Body of pancreas (tissue), 4 donors: ENCODE measurements at regions not wholly inside any gene's neighbourhood (a gene's known extent, or its start where the extent isn't known, plus 50 kb on each side); places are given as distances from the start of the nearest gene placed in this dataset.

Experiments
- CTCF ChIP-seq, 7 experiments: fragments of 450-650 bp in 4 of 7; fragments of 200-600 bp in 3 of 7; sonication (generic) in 3 of 7; IDR thresholded peaks; one replicate each; pipeline ENCODE4 v1.5.1; 2016 to 2019; ENCODE audit warnings: antibody characterized with exemption in 7 of 7
- POLR2A ChIP-seq, 3 donors: fragments of 450-650 bp; IDR thresholded peaks; one replicate each; pipeline ENCODE4 v1.6.1; 2016; ENCODE audit warnings: antibody characterized with exemption in 3 of 3, mild to moderate bottlenecking in 2 of 3

- TF ChIP-seq CTCF (IDR thresholded peaks at IDR 0.05): no peak
- TF ChIP-seq POLR2A (IDR thresholded peaks at IDR 0.05): no peak
Observed at GRCh38 chr6:112842330-112842685, 495.2 kb downstream of the RFPL4B start.
